ENCODE measurements at regions not wholly inside any gene's neighbourhood (a gene's known extent, or its start where the extent isn't known, plus 50 kb on each side); places are given as distances from the start of the nearest gene placed in this dataset.
"Not testable (repeated sequence)": the region's sequence is repeated elsewhere in the genome, so short reads cannot be mapped to it uniquely, and the experiment has no call there.

DNA sequence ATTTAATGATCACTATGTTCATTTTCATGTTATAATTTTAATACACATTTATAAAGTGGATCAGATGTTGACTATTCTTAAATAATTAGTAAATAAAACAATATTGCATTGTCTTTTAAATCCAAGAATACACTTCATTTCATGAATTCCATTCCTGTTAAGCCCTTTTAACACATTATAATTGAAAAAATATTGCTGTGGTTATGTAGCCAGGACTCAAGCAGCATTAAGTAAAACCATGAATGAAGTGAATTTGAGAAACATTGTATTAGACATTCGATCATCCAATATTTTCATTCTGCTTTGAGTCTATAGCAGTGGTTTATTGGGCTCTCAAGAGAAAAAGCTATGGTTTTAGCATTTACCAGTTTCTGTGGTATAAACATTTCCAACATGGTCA lies 94.2 kb upstream of the RAPGEF2 start:
- no peak for DNase-seq

DNA sequence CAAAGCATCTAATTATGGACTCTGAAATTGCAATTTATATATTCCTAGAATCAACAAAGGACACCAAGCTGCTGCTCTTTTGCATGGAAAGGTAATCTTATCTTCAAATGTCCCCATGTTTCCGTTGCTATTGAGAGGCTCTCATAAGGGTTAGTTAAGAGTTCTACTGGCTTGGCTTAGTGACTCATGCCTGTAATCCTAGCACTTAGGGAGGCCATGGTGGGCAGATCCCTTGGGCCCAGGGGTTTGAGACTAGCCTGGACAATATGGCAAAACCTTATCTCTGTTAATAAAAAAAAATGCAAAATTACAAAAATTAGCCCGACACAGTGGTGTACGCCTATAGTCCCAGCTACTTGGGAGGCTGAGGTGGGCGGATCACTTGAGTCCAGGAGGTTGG lies 93.4 kb upstream of the RAPGEF2 start:
- DNase-seq, result no peak

- no peak for DNase-seq
Measured at GRCh38 chr4:159010100-159010499, 92.8 kb upstream of the RAPGEF2 start.

DNA sequence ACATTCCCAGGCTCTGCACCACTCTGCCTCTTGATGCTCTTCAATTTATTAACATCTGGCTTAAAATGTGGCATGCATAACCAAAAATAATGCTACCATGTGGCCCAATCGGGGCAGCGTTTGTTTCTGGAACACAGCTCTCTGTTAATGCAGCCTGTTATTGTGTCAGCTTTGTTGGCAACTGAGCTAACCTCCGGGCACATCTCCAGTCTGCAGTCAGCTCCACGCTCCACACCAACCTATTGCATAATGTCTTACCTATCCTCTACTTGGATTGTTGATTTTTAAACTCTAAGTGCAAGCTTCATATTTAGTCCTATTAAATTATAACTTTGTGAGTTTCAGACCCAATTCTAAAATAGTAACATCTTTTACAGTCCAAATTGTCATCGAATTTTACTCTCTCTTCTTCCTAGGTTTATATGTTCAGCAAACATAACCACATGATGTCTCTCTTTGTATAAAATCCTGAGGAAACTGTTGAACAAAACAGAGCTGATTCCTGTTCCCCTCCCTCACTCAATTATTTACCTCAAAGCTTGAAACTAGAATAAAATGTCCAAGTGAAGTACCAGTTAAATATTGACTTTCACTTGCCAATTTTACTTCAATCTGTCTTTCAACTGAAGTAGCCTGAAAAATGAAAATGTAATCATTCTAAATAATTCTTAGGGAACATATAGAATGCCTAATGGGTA lies 92.2 kb upstream of the RAPGEF2 start:
- DNase-seq, result no peak

DNA sequence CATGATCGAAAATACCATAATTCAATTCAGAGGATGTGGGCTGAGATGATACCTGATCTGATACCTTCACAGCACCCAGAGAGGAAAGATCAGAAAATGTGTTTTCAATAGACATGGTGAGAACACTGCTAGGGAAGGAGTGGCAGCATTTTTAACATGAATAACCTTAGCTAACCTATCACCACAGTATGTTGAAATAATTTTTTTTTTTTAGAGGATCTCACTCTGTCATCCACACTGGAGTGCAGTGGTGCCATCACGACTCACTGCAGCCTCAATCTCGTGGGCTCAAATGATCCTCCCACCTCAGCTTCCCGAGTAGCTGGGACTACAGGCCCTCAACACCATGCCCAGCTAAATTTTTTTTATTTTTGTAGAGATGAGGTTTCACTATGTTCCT lies 90.5 kb upstream of the RAPGEF2 start:
- DNase-seq, result no peak

GRCh38 chr4:159013692-159014091 lies 89.2 kb upstream of the RAPGEF2 start:
- no peak for DNase-seq

DNA sequence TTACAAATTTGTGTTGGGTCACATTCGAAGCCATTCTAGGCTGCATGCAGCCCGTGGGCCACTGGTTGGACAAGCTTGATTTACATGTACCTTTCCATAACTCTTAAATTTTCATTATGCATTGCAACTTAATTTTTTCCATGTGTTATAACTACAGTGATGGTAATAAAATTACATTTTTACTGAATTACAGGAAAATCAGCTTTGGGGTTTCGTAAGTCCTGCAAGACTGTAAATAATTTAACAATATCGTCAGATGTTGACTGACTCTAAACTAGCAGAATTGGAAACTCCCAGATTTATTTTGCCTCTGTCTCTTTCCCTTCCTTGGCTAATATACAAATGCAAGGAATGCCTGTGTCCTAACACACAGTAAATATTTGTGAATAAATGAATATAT lies 88.0 kb upstream of the RAPGEF2 start:
- no peak for DNase-seq

DNA sequence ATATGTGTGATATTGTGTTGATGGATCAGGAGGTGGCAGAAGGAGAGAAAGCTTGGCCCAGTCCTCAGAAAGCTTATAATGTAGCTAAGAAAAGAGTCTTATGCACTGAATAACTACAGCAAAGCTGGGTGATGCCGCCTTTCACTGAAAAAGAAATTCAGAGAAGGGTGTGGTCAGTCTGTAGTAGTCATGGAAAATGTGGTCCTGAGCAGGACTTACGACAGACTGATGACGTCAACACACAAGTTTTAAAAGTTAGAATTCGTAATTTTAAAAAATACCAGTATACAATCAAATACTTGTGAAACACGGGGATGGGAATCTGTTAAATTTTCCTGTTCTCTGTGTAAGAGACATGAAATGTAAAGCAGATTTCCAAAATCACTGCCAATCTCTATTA lies 87.0 kb upstream of the RAPGEF2 start:
- DNase-seq, result no peak

DNA sequence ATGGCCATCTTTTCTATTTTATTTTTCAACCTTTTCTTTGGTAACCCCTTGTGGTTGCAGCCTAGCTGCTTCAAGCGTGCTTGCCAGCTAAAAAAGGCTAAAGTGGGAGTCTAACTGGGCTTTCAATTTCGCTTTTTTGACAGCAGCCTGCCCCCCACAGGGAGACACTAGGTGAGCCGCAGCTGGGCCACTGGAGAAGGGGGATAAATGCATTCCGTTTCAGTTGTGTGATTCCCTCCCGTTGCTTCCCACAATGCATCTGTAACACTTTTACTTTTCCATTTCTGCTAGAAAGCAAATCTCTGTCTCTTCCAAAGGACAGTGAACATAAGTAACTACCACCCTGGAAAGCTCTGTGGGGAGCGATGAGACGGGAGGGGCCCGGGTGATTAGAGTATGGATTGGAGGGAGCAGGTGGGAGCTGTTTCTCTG lies 86.3 kb upstream of the RAPGEF2 start:
- no peak for DNase-seq

GRCh38 chr4:159017323-159018026 lies 85.4 kb upstream of the RAPGEF2 start:
- DNase-seq, result peak; percentile 54

- peak; percentile 52 for DNase-seq
Measured at GRCh38 chr4:159018062-159018629, 84.7 kb upstream of the RAPGEF2 start.

DNA sequence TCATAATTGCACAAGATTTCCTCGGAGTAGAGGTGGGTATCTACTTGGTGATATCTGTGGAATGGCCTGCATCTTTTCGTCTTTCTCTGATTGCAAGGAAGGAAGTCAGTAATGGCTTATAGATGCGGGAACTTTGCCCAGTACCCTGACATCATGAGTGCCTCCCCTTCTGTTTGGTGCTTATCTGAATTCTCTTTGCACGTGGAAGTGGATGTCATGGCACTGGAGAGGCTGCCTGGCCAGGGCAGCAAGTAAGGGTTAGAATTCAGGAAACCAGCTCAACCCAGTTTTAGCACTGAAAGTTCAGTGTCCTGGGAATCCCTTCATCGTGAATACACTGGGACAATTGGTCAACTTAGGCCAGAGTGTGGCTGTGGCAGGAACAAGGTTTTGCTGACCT lies 83.5 kb upstream of the RAPGEF2 start:
- DNase-seq, result no peak

- DNase-seq, result no peak
Measured at GRCh38 chr4:159021597-159022385, 81.1 kb upstream of the RAPGEF2 start.

DNA sequence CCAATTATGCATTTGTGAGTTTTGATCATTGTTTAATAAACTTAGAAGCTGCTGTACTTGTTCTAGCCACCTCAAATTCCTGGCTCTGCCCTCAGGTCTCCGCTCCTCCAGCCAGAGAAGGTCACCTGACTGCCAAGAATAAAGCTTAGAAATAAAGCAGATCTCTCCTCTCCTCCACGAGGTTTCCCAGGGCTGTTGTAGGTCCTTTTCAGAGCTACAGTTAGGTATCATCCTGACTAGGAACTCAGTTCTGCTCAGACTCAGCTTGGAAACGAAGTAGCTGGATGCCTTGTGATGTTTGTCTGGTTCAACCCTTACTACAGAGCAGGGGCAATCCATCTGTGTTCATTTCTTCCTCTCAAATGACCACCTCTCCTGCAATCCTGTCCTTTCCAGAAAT lies 79.1 kb upstream of the RAPGEF2 start:
- DNase-seq, result no peak

GRCh38 chr4:159024266-159024665 lies 78.6 kb upstream of the RAPGEF2 start:
- no peak for DNase-seq

- DNase-seq, result no peak
Measured at GRCh38 chr4:159024828-159025227, 78.1 kb upstream of the RAPGEF2 start.

DNA sequence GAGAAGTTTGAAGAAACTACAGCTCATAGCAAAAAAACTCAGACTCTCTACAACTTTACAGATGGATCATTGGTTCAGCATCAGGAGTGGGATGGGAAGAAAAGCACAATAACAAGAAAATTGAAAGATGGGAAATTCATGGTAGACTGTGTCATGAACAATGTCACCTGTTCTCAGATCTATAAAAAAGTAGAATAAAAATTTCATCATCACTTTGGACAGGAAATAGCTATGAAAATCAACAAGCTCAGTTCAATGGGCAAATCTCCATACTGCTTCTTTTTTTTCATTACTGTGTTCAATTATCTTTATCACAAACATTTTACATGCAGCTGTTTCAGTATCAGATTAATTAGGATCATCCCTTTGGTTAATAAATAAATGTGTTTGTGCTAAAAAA lies 76.5 kb upstream of the RAPGEF2 start:
- no peak for DNase-seq

GRCh38 chr4:159027535-159027934 lies 75.3 kb upstream of the RAPGEF2 start:
- DNase-seq, result no peak

- DNase-seq, result no peak
Measured at GRCh38 chr4:159029481-159029880, 73.4 kb upstream of the RAPGEF2 start.

DNA sequence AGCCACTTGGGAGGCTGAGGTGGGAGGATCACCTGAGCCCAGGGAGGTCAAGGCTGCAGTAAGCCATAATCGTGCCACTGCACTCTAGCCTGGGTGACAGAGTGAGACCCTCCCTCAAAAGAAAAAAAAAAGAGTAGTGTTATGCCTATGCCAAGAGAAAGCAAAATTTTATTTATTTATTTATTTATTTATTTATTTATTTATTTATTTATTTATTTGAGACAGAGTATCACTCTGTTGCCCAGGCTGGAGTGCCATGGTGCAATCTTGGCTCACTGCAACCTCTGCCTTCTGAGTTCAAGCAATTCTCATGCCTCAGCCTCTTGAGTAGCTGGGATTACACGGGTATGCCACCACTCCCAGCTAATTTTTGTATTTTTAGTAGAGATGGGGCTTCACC lies 72.6 kb upstream of the RAPGEF2 start:
- DNase-seq, result not testable (repeated sequence)

- no peak for DNase-seq
Measured at GRCh38 chr4:159035570-159035969, 67.3 kb upstream of the RAPGEF2 start.

- no peak for DNase-seq
Measured at GRCh38 chr4:159038536-159038935, 64.3 kb upstream of the RAPGEF2 start.

All from hematopoietic multipotent progenitor cell treated with erythropoietin and hydrocortisone succinate and interleukin-3 and kit ligand, for 6 days (in vitro differentiated cells).